HEK293 (cell line): ENCODE measurements at regions not wholly inside any gene's neighbourhood (a gene's known extent, or its start where the extent isn't known, plus 50 kb on each side); places are given as distances from the start of the nearest gene placed in this dataset.

ENCODE experiments used
- CTCF ChIA-PET: fragments of 350-600 bp; formaldehyde crosslinking; extraction: SDS; loops from one replicate; lab custom pipeline; 2021; ENCODE audit warnings: antibody characterized with exemption; lab: Yijun Ruan, JAX
- POLR2A ChIA-PET: fragments of 300-600 bp; formaldehyde crosslinking; extraction: SDS; loops from one replicate; lab custom pipeline; 2020; ENCODE audit warnings: antibody characterized with exemption, inconsistent platforms; lab: Yijun Ruan, JAX
- H3K27ac ChIP-seq: fragments of 200-500 bp; sonication (Bioruptor generic); 2 replicates; pipeline ENCODE4 v1.5.1; 2014; ENCODE audit warnings: low read depth, low read length, control low read depth, inconsistent platforms; ENCODE audit errors: extremely low read depth
- H3K36me3 ChIP-seq, 2 experiments: fragments of 200-500 bp in 1 of 2; sonication (Bioruptor generic) in 1 of 2; 1 replicate in 1 of 2; 2 replicates in 1 of 2; pipeline ENCODE4 v1.5.1; 2014 to 2017; ENCODE audit warnings: inconsistent platforms in 2 of 2, low read length in 2 of 2; ENCODE audit not compliant: control insufficient read depth in 2 of 2, insufficient read depth in 1 of 2
- H3K4me1 ChIP-seq: fragments of 200-500 bp; sonication (Bioruptor generic); 2 replicates; pipeline ENCODE4 v1.5.1; 2014; ENCODE audit warnings: mild to moderate bottlenecking, low read length, inconsistent platforms; ENCODE audit not compliant: control insufficient read depth, insufficient read depth
- H3K4me3 ChIP-seq: 2 replicates; pipeline ENCODE4 v1.5.1; 2011; ENCODE audit warnings: low read depth, mild to moderate bottlenecking, control low read depth, low read length, moderate library complexity
- H3K9me3 ChIP-seq: fragments of 200-500 bp; sonication (Bioruptor generic); 2 replicates; pipeline ENCODE4 v1.5.1; 2014; ENCODE audit warnings: low read depth, low read length, inconsistent platforms; ENCODE audit not compliant: control insufficient read depth, insufficient read depth
- BCL11A ChIP-seq: fragments of 450-650 bp; formaldehyde crosslinking; IDR thresholded peaks from 2 replicates; pipeline ENCODE4 v1.5.1; 2016; ENCODE audit warnings: low read depth, missing biosample characterization, missing genetic modification characterization
- BCL11B ChIP-seq: fragments of 450-650 bp; formaldehyde crosslinking; IDR thresholded peaks from 2 replicates; pipeline ENCODE4 v1.5.1; 2016; ENCODE audit warnings: low read depth, missing biosample characterization, missing genetic modification characterization
- GLIS1 ChIP-seq: fragments of 450-650 bp; formaldehyde crosslinking; IDR thresholded peaks from 2 replicates; pipeline ENCODE4 v1.5.1; 2016; ENCODE audit warnings: missing biosample characterization, missing genetic modification characterization
- OSR2 ChIP-seq: fragments of 450-650 bp; formaldehyde crosslinking; IDR thresholded peaks from 2 replicates; pipeline ENCODE4 v1.5.1; 2016; ENCODE audit warnings: missing biosample characterization, missing genetic modification characterization
- OVOL3 ChIP-seq: fragments of 450-650 bp; formaldehyde crosslinking; IDR thresholded peaks from 2 replicates; pipeline ENCODE4 v1.5.1; 2016; ENCODE audit warnings: missing biosample characterization, missing genetic modification characterization
- SALL2 ChIP-seq: fragments of 450-650 bp; formaldehyde crosslinking; IDR thresholded peaks from 2 replicates; pipeline ENCODE4 v1.5.0; 2017; ENCODE audit warnings: missing biosample characterization, mild to moderate bottlenecking, missing genetic modification characterization, borderline replicate concordance
- SCRT1 ChIP-seq: fragments of 450-650 bp; formaldehyde crosslinking; IDR thresholded peaks from 2 replicates; pipeline ENCODE4 v1.5.1; 2016; ENCODE audit warnings: missing biosample characterization, missing genetic modification characterization, borderline replicate concordance
- SCRT2 ChIP-seq: fragments of 450-650 bp; formaldehyde crosslinking; IDR thresholded peaks from 2 replicates; pipeline ENCODE4 v1.5.1; 2016; ENCODE audit warnings: missing biosample characterization, missing genetic modification characterization
- TCF7L2 ChIP-seq: IDR thresholded peaks from 2 replicates; pipeline ENCODE4 v1.6.1; 2011; ENCODE audit warnings: low read depth, mild to moderate bottlenecking, inconsistent platforms, low read length, moderate library complexity, borderline replicate concordance
- WT1 ChIP-seq: fragments of 450-650 bp; formaldehyde crosslinking; IDR thresholded peaks from 2 replicates; pipeline ENCODE4 v1.5.1; 2016; ENCODE audit warnings: missing biosample characterization, missing genetic modification characterization
- YY1 ChIP-seq: fragments of 450-650 bp; formaldehyde crosslinking; IDR thresholded peaks from 2 replicates; pipeline ENCODE4 v1.5.1; 2018; ENCODE audit warnings: missing biosample characterization, missing genetic modification characterization
- ZFP41 ChIP-seq: fragments of 450-650 bp; formaldehyde crosslinking; IDR thresholded peaks from 2 replicates; pipeline ENCODE4 v1.5.1; 2016; ENCODE audit warnings: missing biosample characterization, missing genetic modification characterization, borderline replicate concordance
- ZNF138 ChIP-seq: fragments of 450-650 bp; formaldehyde crosslinking; IDR thresholded peaks from 2 replicates; pipeline ENCODE4 v1.5.1; 2016; ENCODE audit warnings: missing biosample characterization, missing genetic modification characterization, borderline replicate concordance
- ZNF146 ChIP-seq: fragments of 450-650 bp; formaldehyde crosslinking; IDR thresholded peaks from 2 replicates; pipeline ENCODE4 v1.5.1; 2016; ENCODE audit warnings: missing biosample characterization, missing genetic modification characterization
- ZNF16 ChIP-seq: fragments of 450-650 bp; formaldehyde crosslinking; IDR thresholded peaks from 2 replicates; pipeline ENCODE4 v1.5.1; 2016; ENCODE audit warnings: low read depth, missing biosample characterization, missing genetic modification characterization
- ZNF174 ChIP-seq: fragments of 450-650 bp; formaldehyde crosslinking; IDR thresholded peaks from 2 replicates; pipeline ENCODE4 v1.5.0; 2017; ENCODE audit warnings: missing biosample characterization, mild to moderate bottlenecking, missing genetic modification characterization
- ZNF19 ChIP-seq: fragments of 450-650 bp; formaldehyde crosslinking; IDR thresholded peaks from 2 replicates; pipeline ENCODE4; 2016; ENCODE audit warnings: missing biosample characterization, missing genetic modification characterization, low read depth
- ZNF211 ChIP-seq: fragments of 450-650 bp; formaldehyde crosslinking; IDR thresholded peaks from 2 replicates; pipeline ENCODE4 v1.5.1; 2016; ENCODE audit warnings: low read depth, missing biosample characterization, missing genetic modification characterization
- ZNF302 ChIP-seq: fragments of 450-650 bp; formaldehyde crosslinking; IDR thresholded peaks from 2 replicates; pipeline ENCODE4 v1.5.1; 2016; ENCODE audit warnings: missing biosample characterization, missing genetic modification characterization, low read depth
- ZNF324 ChIP-seq: fragments of 450-650 bp; formaldehyde crosslinking; IDR thresholded peaks from 2 replicates; pipeline ENCODE4 v1.5.1; 2016; ENCODE audit warnings: missing biosample characterization, missing genetic modification characterization
- ZNF48 ChIP-seq: fragments of 450-650 bp; formaldehyde crosslinking; IDR thresholded peaks from 2 replicates; pipeline ENCODE4 v1.5.1; 2016; ENCODE audit warnings: missing biosample characterization, missing genetic modification characterization
- ZNF501 ChIP-seq: fragments of 450-650 bp; formaldehyde crosslinking; IDR thresholded peaks from 2 replicates; pipeline ENCODE4 v1.5.1; 2016; ENCODE audit warnings: missing biosample characterization, missing genetic modification characterization
- ZNF549 ChIP-seq: fragments of 450-650 bp; IDR thresholded peaks from 2 replicates; pipeline ENCODE4 v1.5.1; 2018; ENCODE audit warnings: missing biosample characterization, missing genetic modification characterization, mild to moderate bottlenecking, inconsistent platforms, moderate library complexity
- ZNF600 ChIP-seq: fragments of 450-650 bp; formaldehyde crosslinking; IDR thresholded peaks from 2 replicates; pipeline ENCODE4 v1.5.1; 2016; ENCODE audit warnings: missing biosample characterization, missing genetic modification characterization
- ZNF621 ChIP-seq: fragments of 450-650 bp; formaldehyde crosslinking; IDR thresholded peaks from 2 replicates; pipeline ENCODE4 v1.5.1; 2017; ENCODE audit warnings: missing biosample characterization, missing genetic modification characterization
- ZNF830 ChIP-seq: fragments of 450-650 bp; IDR thresholded peaks from 2 replicates; pipeline ENCODE4 v1.5.0; 2018; ENCODE audit warnings: missing biosample characterization, missing genetic modification characterization, low read depth, mild to moderate bottlenecking, moderate library complexity
- ZNF837 ChIP-seq: fragments of 450-650 bp; formaldehyde crosslinking; IDR thresholded peaks from 2 replicates; pipeline ENCODE4 v1.5.1; 2016; ENCODE audit warnings: missing biosample characterization, missing genetic modification characterization
- ZNF843 ChIP-seq: fragments of 450-650 bp; formaldehyde crosslinking; IDR thresholded peaks from 2 replicates; pipeline ENCODE4 v1.5.1; 2016; ENCODE audit warnings: missing biosample characterization, missing genetic modification characterization
- ZSCAN16 ChIP-seq: fragments of 450-650 bp; formaldehyde crosslinking; IDR thresholded peaks from 2 replicates; pipeline ENCODE4 v1.5.1; 2016; ENCODE audit warnings: missing biosample characterization, missing genetic modification characterization
- TF ChIP-seq, protein P1 (sequence below): fragments of 450-650 bp; formaldehyde crosslinking; IDR thresholded peaks from 2 replicates; pipeline ENCODE4 v1.5.1; 2016; ENCODE audit warnings: missing biosample characterization, missing genetic modification characterization, borderline replicate concordance

DNA sequence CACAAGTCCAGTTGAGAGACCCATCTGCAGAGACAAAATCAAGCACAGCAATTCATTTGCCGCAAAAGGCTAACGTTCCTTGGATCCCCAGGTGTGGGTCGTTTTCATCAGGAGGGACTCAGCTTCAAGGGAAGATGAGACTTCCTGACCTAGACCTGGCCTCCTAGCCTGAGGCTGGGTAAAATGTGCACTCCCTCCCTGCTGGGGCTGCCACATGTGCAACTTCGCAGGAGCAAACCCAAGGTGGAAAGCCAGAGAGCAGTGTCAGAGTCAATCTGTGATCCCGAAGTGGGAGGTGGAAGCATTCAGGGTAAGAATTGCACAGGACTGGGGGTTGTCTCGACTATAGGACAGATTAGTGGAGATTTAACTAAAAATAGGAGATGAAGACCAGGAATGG lies 164.7 kb upstream of the UMPS start (continued):
- TF ChIP-seq, protein P1, sequence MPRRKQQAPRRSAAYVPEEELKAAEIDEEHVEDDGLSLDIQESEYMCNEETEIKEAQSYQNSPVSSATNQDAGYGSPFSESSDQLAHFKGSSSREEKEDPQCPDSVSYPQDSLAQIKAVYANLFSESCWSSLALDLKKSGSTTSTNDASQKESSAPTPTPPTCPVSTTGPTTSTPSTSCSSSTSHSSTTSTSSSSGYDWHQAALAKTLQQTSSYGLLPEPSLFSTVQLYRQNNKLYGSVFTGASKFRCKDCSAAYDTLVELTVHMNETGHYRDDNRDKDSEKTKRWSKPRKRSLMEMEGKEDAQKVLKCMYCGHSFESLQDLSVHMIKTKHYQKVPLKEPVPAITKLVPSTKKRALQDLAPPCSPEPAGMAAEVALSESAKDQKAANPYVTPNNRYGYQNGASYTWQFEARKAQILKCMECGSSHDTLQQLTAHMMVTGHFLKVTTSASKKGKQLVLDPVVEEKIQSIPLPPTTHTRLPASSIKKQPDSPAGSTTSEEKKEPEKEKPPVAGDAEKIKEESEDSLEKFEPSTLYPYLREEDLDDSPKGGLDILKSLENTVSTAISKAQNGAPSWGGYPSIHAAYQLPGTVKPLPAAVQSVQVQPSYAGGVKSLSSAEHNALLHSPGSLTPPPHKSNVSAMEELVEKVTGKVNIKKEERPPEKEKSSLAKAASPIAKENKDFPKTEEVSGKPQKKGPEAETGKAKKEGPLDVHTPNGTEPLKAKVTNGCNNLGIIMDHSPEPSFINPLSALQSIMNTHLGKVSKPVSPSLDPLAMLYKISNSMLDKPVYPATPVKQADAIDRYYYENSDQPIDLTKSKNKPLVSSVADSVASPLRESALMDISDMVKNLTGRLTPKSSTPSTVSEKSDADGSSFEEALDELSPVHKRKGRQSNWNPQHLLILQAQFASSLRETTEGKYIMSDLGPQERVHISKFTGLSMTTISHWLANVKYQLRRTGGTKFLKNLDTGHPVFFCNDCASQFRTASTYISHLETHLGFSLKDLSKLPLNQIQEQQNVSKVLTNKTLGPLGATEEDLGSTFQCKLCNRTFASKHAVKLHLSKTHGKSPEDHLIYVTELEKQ, result no peak
- TF ChIP-seq ZNF501, result no peak
- no peak for TF ChIP-seq ZNF48 (tag by site-specific recombination)

DNA sequence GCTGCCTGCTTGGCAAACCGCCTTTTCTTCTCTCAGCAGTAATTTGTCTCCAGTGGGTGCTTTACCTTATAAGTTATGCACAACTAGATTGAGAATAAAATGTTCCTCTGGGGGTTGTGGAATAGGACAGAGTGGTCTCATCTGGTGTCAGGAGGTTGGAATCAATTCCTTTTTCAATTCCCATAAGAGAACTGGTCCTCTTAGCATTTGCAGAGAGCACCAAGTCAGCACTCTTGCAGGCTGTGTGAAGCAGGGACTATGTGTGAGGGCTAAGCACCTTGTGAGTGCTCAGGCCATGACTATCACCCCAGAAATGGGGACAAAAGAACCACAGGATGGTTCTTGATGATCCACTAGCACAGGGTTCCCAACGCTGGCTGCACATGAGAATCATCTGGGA lies 163.6 kb upstream of the UMPS start:
- Histone ChIP-seq H3K4me1 (no peaks in the 10 kb centered on the region), H3K36me3 (no peaks in the 10 kb centered on the region), H3K9me3 (no peaks in the 10 kb centered on the region), H3K27ac (no peak overlapping the region), H3K4me3 (no peak overlapping the region)
- ChIA-PET CTCF (interaction anchor here (0.6 to 2.0 kb wide), 4 partner anchors 117 to 334 kb away, joined by 3 to 6 read pairs (median 4); no protein-coding TSS in a partner anchor), POLR2A (no interaction called here)
- no peak for TF ChIP-seq GLIS1 (tag by site-specific recombination)
- TF ChIP-seq ZNF19 (tag by site-specific recombination), result no peak
- no peak for TF ChIP-seq SALL2 (tag by site-specific recombination)
- TF ChIP-seq ZSCAN16, result no peak

DNA sequence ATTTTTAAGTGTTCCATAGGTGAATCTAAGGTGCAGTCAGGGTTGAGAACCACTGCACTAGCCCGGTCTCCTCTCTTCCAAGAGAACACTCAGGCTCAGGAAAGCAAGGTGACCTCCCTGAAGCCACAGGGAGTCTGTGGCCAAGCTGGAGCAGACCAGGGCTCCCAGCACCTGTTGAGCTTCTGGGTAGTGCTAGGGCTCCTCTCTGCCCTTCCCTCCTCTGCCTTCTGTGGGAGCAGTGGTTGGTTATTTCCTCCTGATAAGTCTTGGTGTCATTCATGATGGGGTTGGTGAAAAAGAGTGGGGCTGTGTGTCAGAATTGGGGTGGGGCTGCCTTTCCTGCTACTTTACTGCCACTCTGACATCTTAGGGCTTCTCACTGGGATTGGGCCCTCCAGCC lies 163.1 kb upstream of the UMPS start:
- Histone ChIP-seq H3K27ac (no peak overlapping the region), H3K36me3 (no peaks in the 10 kb centered on the region), H3K9me3 (no peaks in the 10 kb centered on the region), H3K4me1 (no peaks in the 10 kb centered on the region), H3K4me3 (no peak overlapping the region)
- ChIA-PET POLR2A (no interaction called here), CTCF (interaction anchor here (1.2 to 2.0 kb wide), 3 partner anchors 30 to 334 kb away, joined by 4 to 6 read pairs (median 4); no protein-coding TSS in a partner anchor)
- peak; percentile 82 for TF ChIP-seq SCRT2 (tag by site-specific recombination)
- TF ChIP-seq ZNF146 (tag by site-specific recombination), result no peak
- TF ChIP-seq SCRT1 (tag by site-specific recombination), result peak; percentile 54; the same call in 1 of the 2 replicates
- no peak for TF ChIP-seq YY1 (tag by site-specific recombination)

DNA sequence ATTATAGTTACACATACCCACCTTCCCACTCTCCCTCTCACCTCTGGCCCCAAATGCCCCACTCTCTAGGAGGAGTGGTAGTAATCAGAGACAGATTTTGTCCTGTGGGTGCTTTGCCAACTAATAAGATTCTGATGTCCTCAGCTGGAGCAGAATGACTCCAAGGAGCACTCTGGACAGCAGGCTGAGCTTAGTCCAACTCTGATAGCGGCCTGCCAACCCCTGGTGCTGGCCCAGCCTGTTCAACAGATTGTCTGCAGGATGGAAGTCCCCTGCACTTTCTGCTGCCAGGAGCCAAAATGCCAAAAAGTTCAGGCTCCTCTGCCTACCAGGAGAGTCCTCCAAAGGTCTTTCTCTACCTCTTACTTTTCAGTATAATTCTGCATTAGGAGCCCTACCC lies 160.5 kb upstream of the UMPS start:
- POLR2A ChIA-PET, result no interaction called here
- Histone ChIP-seq H3K36me3 (no peaks in the 10 kb centered on the region), H3K9me3 (no peaks in the 10 kb centered on the region), H3K4me1 (no peaks in the 10 kb centered on the region), H3K4me3 (no peak overlapping the region), H3K27ac (no peak overlapping the region)
- CTCF ChIA-PET, result interaction anchor here (0.8 to 2.7 kb wide), 2 partner anchors 10 to 119 kb away, joined by 3 to 13 read pairs; no protein-coding TSS in a partner anchor
- no peak for TF ChIP-seq OVOL3 (tag by site-specific recombination)
- no peak for TF ChIP-seq ZFP41 (tag by site-specific recombination)
- TF ChIP-seq ZNF843, result no peak
- no peak for TF ChIP-seq ZNF324 (tag by site-specific recombination)
- no peak for TF ChIP-seq ZNF549 (tag by site-specific recombination)
- TF ChIP-seq TCF7L2, result no peak
- no peak for TF ChIP-seq ZNF837
- no peak for TF ChIP-seq ZNF830 (tag by site-specific recombination)
- TF ChIP-seq WT1 (tag by site-specific recombination), result no peak
- TF ChIP-seq BCL11A (tag by site-specific recombination), result no peak
- no peak for TF ChIP-seq ZNF174 (tag by site-specific recombination)
- no peak for TF ChIP-seq ZNF138
- TF ChIP-seq ZNF600 (tag by site-specific recombination), result no peak
- no peak for TF ChIP-seq OSR2
- TF ChIP-seq ZNF211 (tag by site-specific recombination), result no peak
- TF ChIP-seq BCL11B (tag by site-specific recombination), result no peak
- no peak for TF ChIP-seq ZNF48 (tag by site-specific recombination)
- no peak for TF ChIP-seq ZNF302 (tag by site-specific recombination)
- no peak for TF ChIP-seq ZNF16 (tag by site-specific recombination)
- no peak for TF ChIP-seq ZNF621
